Prostate gland (tissue), 2 donors: ENCODE measurements at regions not wholly inside any gene's neighbourhood (a gene's known extent, or its start where the extent isn't known, plus 50 kb on each side); places are given as distances from the start of the nearest gene placed in this dataset.

ENCODE experiments used
- DNase-seq: peaks from one replicate; pipeline ENCODE4 v3.0.0-alpha.2; 2019; ENCODE audit warnings: low spot score
- H3K27ac ChIP-seq, 2 donors: fragments of 200-600 bp; sonication (generic); 2 replicates each; pipeline ENCODE4 v1.5.1; 2017 to 2019
- H3K27me3 ChIP-seq: fragments of 200-600 bp; sonication (generic); replicated peaks from 2 replicates; pipeline ENCODE4 v1.5.1; 2019; ENCODE audit not compliant: insufficient read depth
- H3K36me3 ChIP-seq, 2 donors: fragments of 200-600 bp; sonication (generic); 1 replicate in 1 of 2; 2 replicates in 1 of 2; pipeline versions ENCODE4 v1.5.1 to v1.8.1; 2017 to 2019
- H3K4me1 ChIP-seq: fragments of 200-600 bp; sonication (generic); replicated peaks from 2 replicates; pipeline ENCODE4 v1.5.1; 2019
- H3K4me3 ChIP-seq, 2 donors: fragments of 200-600 bp; sonication (generic); 2 replicates each; pipeline ENCODE4 v1.5.1; 2017 to 2019
- H3K9me3 ChIP-seq: fragments of 200-600 bp; sonication (generic); 2 replicates; pipeline ENCODE4 v1.5.1; 2017
- POLR2A ChIP-seq: fragments of 450-650 bp; IDR thresholded peaks from one replicate; pipeline ENCODE4 v1.6.1; 2016; ENCODE audit warnings: antibody characterized with exemption, mild to moderate bottlenecking
- POLR2AphosphoS5 ChIP-seq: sonication (generic); formaldehyde crosslinking; IDR thresholded peaks from one replicate; pipeline ENCODE4 v1.6.1; 2017; ENCODE audit warnings: antibody characterized with exemption
- WGBS: methylation state at CpG from one replicate; pipeline ENCODE4 v1.1.5; 2018; 5-methylcytosine and 5-hydroxymethylcytosine counted together
- intact Hi-C: fragments of 100-400 bp; cut with DNase I; formaldehyde crosslinking; loops from one replicate; pipeline ENCODE4 v1.14.2; 2022
- TF ChIP-seq, protein P1 (sequence below), 4 experiments: fragments of 200-600 bp in 2 of 4; fragments of 450-650 bp in 2 of 4; sonication (generic) in 2 of 4; IDR thresholded peaks; 1 replicate in 3 of 4; 2 replicates in 1 of 4; pipeline ENCODE4 v1.5.1; 2016 to 2019; ENCODE audit warnings: antibody characterized with exemption in 4 of 4, mild to moderate bottlenecking in 2 of 4, moderate library complexity in 2 of 4

DNA sequence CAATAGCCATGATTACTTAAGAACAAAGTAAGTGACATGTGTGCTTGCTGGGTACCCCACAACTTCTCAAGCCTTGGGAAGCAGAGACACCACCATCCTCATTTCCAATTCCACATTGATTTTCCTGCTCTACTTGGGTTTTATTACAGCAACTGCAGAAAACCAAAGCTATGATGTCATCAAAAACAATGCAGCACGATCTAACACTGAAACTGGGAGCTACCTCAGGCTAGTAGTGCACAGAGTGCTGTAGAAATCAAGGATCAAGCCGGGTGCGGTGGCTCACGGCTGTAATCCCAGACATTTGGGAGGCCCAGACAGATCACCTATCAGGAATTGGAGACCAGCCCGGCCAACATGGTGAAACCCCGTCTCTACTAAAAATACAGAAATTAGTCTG, 174.4 kb upstream of the MSX2 start:
- no peak for DNase-seq
- TF ChIP-seq POLR2AphosphoS5 (no peak), POLR2A (no peak)
- TF ChIP-seq, protein P1, sequence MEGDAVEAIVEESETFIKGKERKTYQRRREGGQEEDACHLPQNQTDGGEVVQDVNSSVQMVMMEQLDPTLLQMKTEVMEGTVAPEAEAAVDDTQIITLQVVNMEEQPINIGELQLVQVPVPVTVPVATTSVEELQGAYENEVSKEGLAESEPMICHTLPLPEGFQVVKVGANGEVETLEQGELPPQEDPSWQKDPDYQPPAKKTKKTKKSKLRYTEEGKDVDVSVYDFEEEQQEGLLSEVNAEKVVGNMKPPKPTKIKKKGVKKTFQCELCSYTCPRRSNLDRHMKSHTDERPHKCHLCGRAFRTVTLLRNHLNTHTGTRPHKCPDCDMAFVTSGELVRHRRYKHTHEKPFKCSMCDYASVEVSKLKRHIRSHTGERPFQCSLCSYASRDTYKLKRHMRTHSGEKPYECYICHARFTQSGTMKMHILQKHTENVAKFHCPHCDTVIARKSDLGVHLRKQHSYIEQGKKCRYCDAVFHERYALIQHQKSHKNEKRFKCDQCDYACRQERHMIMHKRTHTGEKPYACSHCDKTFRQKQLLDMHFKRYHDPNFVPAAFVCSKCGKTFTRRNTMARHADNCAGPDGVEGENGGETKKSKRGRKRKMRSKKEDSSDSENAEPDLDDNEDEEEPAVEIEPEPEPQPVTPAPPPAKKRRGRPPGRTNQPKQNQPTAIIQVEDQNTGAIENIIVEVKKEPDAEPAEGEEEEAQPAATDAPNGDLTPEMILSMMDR (IDR thresholded peaks at IDR 0.05): no peak

DNA sequence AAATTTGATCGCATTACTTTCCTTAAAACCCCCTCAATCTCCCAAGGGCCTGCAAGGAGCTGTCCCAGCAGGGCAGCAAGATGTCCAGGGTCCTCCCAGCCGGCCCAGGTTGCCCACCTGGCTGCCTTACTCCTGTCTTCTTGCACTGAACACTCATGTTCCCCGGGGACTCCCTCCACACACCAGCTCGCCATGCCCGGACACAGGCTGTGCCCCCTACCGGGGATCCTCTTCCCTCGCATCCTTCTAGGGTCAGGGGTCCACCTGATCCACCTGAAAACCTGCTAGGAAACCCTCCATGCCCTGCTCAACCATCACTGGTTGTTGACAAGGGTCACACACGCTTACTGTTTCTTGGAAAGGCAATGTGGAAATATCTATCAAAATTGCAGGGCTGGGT, 172.0 kb upstream of the MSX2 start:
- H3K36me3 ChIP-seq: no peaks in the 10 kb centered on the region
- H3K9me3 ChIP-seq: no peaks in the 10 kb centered on the region
- DNase-seq: no peak
- TF ChIP-seq POLR2AphosphoS5 (no peak), POLR2A (no peak)
- TF ChIP-seq, protein P1 (IDR thresholded peaks at IDR 0.05): no peak
- intact Hi-C loops: no loop called here
- H3K4me3 ChIP-seq: no peak overlapping the region
- no peaks in the 10 kb centered on the region for H3K27me3 ChIP-seq
- 85% methylated on average over 8 of the region's 8 CpGs for WGBS
- no peak overlapping the region for H3K27ac ChIP-seq
- H3K4me1 ChIP-seq: no peaks in the 10 kb centered on the region

More for the DNA sequence above, 174.4 kb upstream of the MSX2 start:
- no peak overlapping the region for H3K27ac ChIP-seq
- WGBS: 79% methylated on average over 6 of the region's 6 CpGs
- no peaks in the 10 kb centered on the region for H3K9me3 ChIP-seq
- H3K27me3 ChIP-seq: no peaks in the 10 kb centered on the region
- no peaks in the 10 kb centered on the region for H3K36me3 ChIP-seq
- intact Hi-C loops: no loop called here
- H3K4me3 ChIP-seq: no peak overlapping the region
- H3K4me1 ChIP-seq: no peaks in the 10 kb centered on the region

DNA sequence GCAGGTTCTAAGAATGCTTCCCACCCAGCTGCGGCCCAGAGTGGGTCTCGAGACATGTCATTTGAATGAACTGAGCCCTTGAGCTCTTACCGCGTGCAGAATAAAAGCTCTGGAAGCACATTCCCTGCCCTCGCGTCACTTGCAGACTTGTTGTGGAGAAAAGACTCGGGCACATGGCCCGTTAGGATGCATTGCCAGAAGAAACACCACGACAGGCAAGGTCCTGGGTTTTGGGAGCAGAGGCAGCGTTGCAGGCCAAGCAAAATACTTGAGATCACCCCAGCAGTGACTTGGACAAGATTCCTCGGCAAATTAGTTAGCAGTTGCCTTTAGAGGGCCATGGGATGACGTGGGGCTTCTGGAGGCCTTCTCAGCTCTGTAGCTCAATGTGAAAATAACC, 170.8 kb upstream of the MSX2 start:
- peak; percentile 8 for TF ChIP-seq POLR2AphosphoS5
- TF ChIP-seq, protein P1 (IDR thresholded peaks at IDR 0.05): no peak
- no peak for TF ChIP-seq POLR2A
- no peaks in the 10 kb centered on the region for H3K27me3 ChIP-seq
- no peaks in the 10 kb centered on the region for H3K4me1 ChIP-seq
- H3K4me3 ChIP-seq: no peak overlapping the region
- H3K9me3 ChIP-seq: no peaks in the 10 kb centered on the region
- H3K27ac ChIP-seq: no peak overlapping the region
- 81% methylated on average over 12 of the region's 12 CpGs for WGBS
- DNase-seq: no peak
- H3K36me3 ChIP-seq: no peaks in the 10 kb centered on the region
- intact Hi-C loops: no loop called here

DNA sequence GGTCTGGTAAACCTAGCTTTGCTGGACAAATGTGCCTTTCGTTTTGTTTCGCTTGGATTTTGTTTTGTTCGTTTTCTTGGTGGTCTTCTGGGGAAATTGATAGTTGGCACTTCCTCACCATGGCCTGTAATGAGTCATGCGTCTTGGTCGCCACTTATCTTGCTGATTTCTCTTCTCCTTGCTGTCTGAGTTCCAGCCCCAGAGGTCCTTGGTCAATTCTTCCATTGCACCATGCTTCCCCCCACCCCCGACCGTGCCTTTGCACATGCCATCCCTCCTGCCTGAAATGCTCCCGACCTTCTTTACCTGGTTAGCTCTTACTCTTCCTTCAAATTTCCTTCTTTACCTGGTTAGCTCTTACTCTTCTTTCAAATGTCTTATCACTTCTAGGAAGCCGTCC, 168.7 kb upstream of the MSX2 start:
- H3K27ac ChIP-seq: no peak overlapping the region
- 73% methylated on average over 9 of the region's 9 CpGs for WGBS
- no peaks in the 10 kb centered on the region for H3K9me3 ChIP-seq
- no peaks in the 10 kb centered on the region for H3K4me1 ChIP-seq
- no peak for DNase-seq
- TF ChIP-seq, protein P1 (IDR thresholded peaks at IDR 0.05): no peak
- TF ChIP-seq POLR2AphosphoS5 (no peak), POLR2A (no peak)
- intact Hi-C loops: no loop called here
- no peak overlapping the region for H3K4me3 ChIP-seq
- no peaks in the 10 kb centered on the region for H3K36me3 ChIP-seq
- H3K27me3 ChIP-seq: no peaks in the 10 kb centered on the region

DNA sequence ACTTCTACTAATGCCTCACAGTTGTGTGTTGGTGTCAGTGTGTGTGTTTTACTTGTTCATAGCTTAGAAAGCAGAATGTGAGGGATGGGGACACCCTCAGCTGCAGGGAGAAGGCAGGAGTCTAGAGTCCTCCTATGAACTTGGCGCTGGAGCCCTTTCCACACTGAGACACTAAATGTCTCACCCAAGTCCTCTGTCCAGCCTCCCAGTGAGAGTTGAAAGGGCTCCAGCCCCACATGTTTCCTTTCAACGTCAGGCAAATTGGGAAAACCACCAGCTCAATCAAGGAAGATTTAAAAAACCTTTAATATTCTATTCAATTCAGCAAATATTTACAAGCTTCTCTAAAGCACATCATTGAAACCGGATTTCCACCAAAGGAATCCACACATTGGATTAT, 167.6 kb upstream of the MSX2 start:
- Histone ChIP-seq H3K27me3 (no peaks in the 10 kb centered on the region), H3K27ac (no peak overlapping the region), H3K4me1 (no peaks in the 10 kb centered on the region), H3K4me3 (no peak overlapping the region), H3K9me3 (no peaks in the 10 kb centered on the region), H3K36me3 (no peaks in the 10 kb centered on the region)
- intact Hi-C loops: no loop called here
- WGBS: 47% methylated on average over 3 of the region's 3 CpGs
- TF ChIP-seq POLR2AphosphoS5 (no peak), POLR2A (no peak)
- TF ChIP-seq, protein P1 (IDR thresholded peaks at IDR 0.05): no peak
- DNase-seq: no peak
